Neuronal stem cell (in vitro differentiated cells): ENCODE measurements at regions not wholly inside any gene's neighbourhood (a gene's known extent, or its start where the extent isn't known, plus 50 kb on each side); places are given as distances from the start of the nearest gene placed in this dataset.
A peak's percentile ranks its signal among the peaks of the same experiment; 100 is the strongest.

Experiments
- DNase-seq: peaks from one replicate; pipeline ENCODE4 v3.0.0-alpha.2; 2013; ENCODE audit warnings: low spot score
- H2AFZ ChIP-seq: one replicate; pipeline ENCODE4 v1.6.1; 2013; ENCODE audit warnings: mild to moderate bottlenecking, low read length, inconsistent platforms
- H2AK5ac ChIP-seq: 2 replicates; pipeline ENCODE4 v1.6.1; 2013; ENCODE audit warnings: low read depth, mild to moderate bottlenecking, inconsistent platforms, low read length, moderate library complexity, mixed read lengths
- H2BK120ac ChIP-seq: 2 replicates; pipeline ENCODE4 v1.6.1; 2013; ENCODE audit warnings: low read depth, mild to moderate bottlenecking, inconsistent platforms, low read length, moderate library complexity, mixed read lengths
- H2BK12ac ChIP-seq: one replicate; pipeline ENCODE4 v1.6.1; 2013; ENCODE audit warnings: low read length, inconsistent platforms
- H2BK15ac ChIP-seq: 2 replicates; pipeline ENCODE4 v1.6.1; 2013; ENCODE audit warnings: mild to moderate bottlenecking, low read length, inconsistent platforms, mixed read lengths
- H2BK5ac ChIP-seq: one replicate; pipeline ENCODE4 v1.6.1; 2013; ENCODE audit warnings: inconsistent platforms, mild to moderate bottlenecking, low read length, moderate library complexity
- H3K14ac ChIP-seq: one replicate; pipeline ENCODE4 v1.6.1; 2013; ENCODE audit warnings: low read length, inconsistent platforms
- H3K18ac ChIP-seq: 2 replicates; pipeline ENCODE4 v1.6.1; 2013; ENCODE audit warnings: low read length, inconsistent platforms
- H3K23ac ChIP-seq: 2 replicates; pipeline ENCODE4 v1.6.1; 2013; ENCODE audit warnings: low read depth, mild to moderate bottlenecking, mixed read lengths, low read length, inconsistent platforms; ENCODE audit not compliant: poor library complexity
- H3K27ac ChIP-seq: replicated peaks from 3 replicates; pipeline ENCODE4 v1.5.1; 2013; ENCODE audit warnings: low read length, inconsistent platforms
- H3K27me3 ChIP-seq, 3 experiments: 2 replicates each; pipeline ENCODE4 v1.6.1; 2013; ENCODE audit warnings: low read length in 3 of 3, mild to moderate bottlenecking in 2 of 3, inconsistent platforms in 1 of 3, low read depth in 1 of 3, mixed read lengths in 1 of 3, moderate library complexity in 1 of 3; ENCODE audit not compliant: control insufficient read depth in 3 of 3, insufficient read depth in 3 of 3
- H3K36me3 ChIP-seq, 2 donors: replicated peaks in 1 of 2; 2 replicates each; pipeline ENCODE4 v1.6.1; 2013; ENCODE audit warnings: low read length in 2 of 2; ENCODE audit not compliant: control insufficient read depth in 2 of 2, insufficient read depth in 2 of 2
- H3K4ac ChIP-seq: 2 replicates; pipeline ENCODE4 v1.6.1; 2013; ENCODE audit warnings: inconsistent platforms, mild to moderate bottlenecking, low read length, moderate library complexity
- H3K4me1 ChIP-seq, 2 donors: 1 replicate in 1 of 2; 2 replicates in 1 of 2; pipeline ENCODE4 v1.6.1; 2013; ENCODE audit warnings: low read length in 2 of 2, low read depth in 1 of 2; ENCODE audit not compliant: control insufficient read depth in 2 of 2, insufficient read depth in 1 of 2
- H3K4me2 ChIP-seq: one replicate; pipeline ENCODE4 v1.6.1; 2013; ENCODE audit warnings: mild to moderate bottlenecking, low read length, inconsistent platforms; ENCODE audit not compliant: insufficient read depth, poor library complexity, severe bottlenecking
- H3K4me3 ChIP-seq, 2 donors: 2 replicates each; pipeline ENCODE4 v1.5.1; 2013; ENCODE audit warnings: low read length in 2 of 2, mild to moderate bottlenecking in 2 of 2, inconsistent platforms in 1 of 2, moderate library complexity in 1 of 2
- H3K79me1 ChIP-seq: one replicate; pipeline ENCODE4 v1.6.1; 2013; ENCODE audit warnings: low read depth, mild to moderate bottlenecking, inconsistent platforms, low read length, moderate library complexity
- H3K9ac ChIP-seq: one replicate; pipeline ENCODE4 v1.6.1; 2013; ENCODE audit warnings: mild to moderate bottlenecking, low read depth, low read length, inconsistent platforms; ENCODE audit not compliant: poor library complexity
- H3K9me3 ChIP-seq, 2 donors: replicated peaks in 1 of 2; 2 replicates each; pipeline versions ENCODE3 to v1.6.1; 2013; ENCODE audit warnings: low read length in 2 of 2, mild to moderate bottlenecking in 2 of 2, inconsistent platforms in 1 of 2, low read depth in 1 of 2, mixed read lengths in 1 of 2, moderate library complexity in 1 of 2; ENCODE audit not compliant: control insufficient read depth in 2 of 2, insufficient read depth in 1 of 2
- H4K8ac ChIP-seq: one replicate; pipeline ENCODE4 v1.6.1; 2013; ENCODE audit warnings: low read depth, mild to moderate bottlenecking, inconsistent platforms, low read length, moderate library complexity
- H4K91ac ChIP-seq: one replicate; pipeline ENCODE4 v1.6.1; 2013; ENCODE audit warnings: low read length, low read depth, mild to moderate bottlenecking, inconsistent platforms; ENCODE audit not compliant: poor library complexity
- WGBS, 2 donors: extraction: QIAGEN DNeasy Blood & Tissue Kit; methylation state at CpG; one replicate each; pipeline ENCODE4 v1.1.7; 2013; ENCODE audit warnings: missing lambda C conversion rate in 2 of 2, mixed read lengths in 1 of 2; ENCODE audit not compliant: insufficient read length in 2 of 2, insufficient replicate concordance in 1 of 2; ENCODE audit errors: extremely low coverage in 2 of 2; 5-methylcytosine and 5-hydroxymethylcytosine counted together

- no peak overlapping the region for H3K23ac ChIP-seq
- no peak overlapping the region for H2BK12ac ChIP-seq
- H3K9me3 ChIP-seq = no peaks in the 10 kb centered on the region
- no peak overlapping the region for H4K91ac ChIP-seq
- peaks cover 3 to 6% of the 10 kb centered on the region in 2 donors for H3K4me1 ChIP-seq
- no peak overlapping the region for H3K9ac ChIP-seq
- H2BK15ac ChIP-seq = no peak overlapping the region
- no peak for DNase-seq
- H3K18ac ChIP-seq = no peak overlapping the region
- WGBS, 2 donors = no CpG with 5 or more reads among the region's 6 CpGs
- H3K36me3 ChIP-seq = no peaks in the 10 kb centered on the region
- no peaks in the 10 kb centered on the region for H3K79me1 ChIP-seq
- no peak overlapping the region for H2AFZ ChIP-seq
- no peak overlapping the region for H3K4ac ChIP-seq
- no peak overlapping the region for H3K14ac ChIP-seq
- H4K8ac ChIP-seq = no peak overlapping the region
- H3K27me3 ChIP-seq = no peaks in the 10 kb centered on the region
- H3K4me2 ChIP-seq = no peak overlapping the region
- no peak overlapping the region for H2BK5ac ChIP-seq
- H3K4me3 ChIP-seq = no peak overlapping the region
- H3K27ac ChIP-seq = no peak overlapping the region
- H2AK5ac ChIP-seq = no peak overlapping the region
- H2BK120ac ChIP-seq = no peak overlapping the region
These were observed 97.3 kb upstream of the ARHGEF3 start for GRCh38 chr3:56899078-56899477.

GRCh38 chr3:56896357-56896756 lies 94.6 kb upstream of the ARHGEF3 start:
- Histone ChIP-seq H3K4me2 (no peak overlapping the region), H3K4ac (no peak overlapping the region), H3K27me3 (no peaks in the 10 kb centered on the region), H3K79me1 (no peaks in the 10 kb centered on the region), H2BK120ac (no peak overlapping the region), H4K8ac (no peak overlapping the region), H4K91ac (no peak overlapping the region), H3K4me1 (peaks cover 1 to 6% of the 10 kb centered on the region in 2 donors), H2BK5ac (no peak overlapping the region), H2AFZ (no peak overlapping the region), H3K9me3 (no peaks in the 10 kb centered on the region), H3K23ac (no peak overlapping the region), H3K36me3 (no peaks in the 10 kb centered on the region), H3K27ac (no peak overlapping the region), H3K14ac (no peak overlapping the region), H3K18ac (no peak overlapping the region), H2BK12ac (no peak overlapping the region), H3K9ac (no peak overlapping the region), H3K4me3 (no peak overlapping the region), H2AK5ac (no peak overlapping the region), H2BK15ac (no peak overlapping the region)
- DNase-seq = no peak
- WGBS, 2 donors = no CpG with 5 or more reads among the region's 3 CpGs

DNA sequence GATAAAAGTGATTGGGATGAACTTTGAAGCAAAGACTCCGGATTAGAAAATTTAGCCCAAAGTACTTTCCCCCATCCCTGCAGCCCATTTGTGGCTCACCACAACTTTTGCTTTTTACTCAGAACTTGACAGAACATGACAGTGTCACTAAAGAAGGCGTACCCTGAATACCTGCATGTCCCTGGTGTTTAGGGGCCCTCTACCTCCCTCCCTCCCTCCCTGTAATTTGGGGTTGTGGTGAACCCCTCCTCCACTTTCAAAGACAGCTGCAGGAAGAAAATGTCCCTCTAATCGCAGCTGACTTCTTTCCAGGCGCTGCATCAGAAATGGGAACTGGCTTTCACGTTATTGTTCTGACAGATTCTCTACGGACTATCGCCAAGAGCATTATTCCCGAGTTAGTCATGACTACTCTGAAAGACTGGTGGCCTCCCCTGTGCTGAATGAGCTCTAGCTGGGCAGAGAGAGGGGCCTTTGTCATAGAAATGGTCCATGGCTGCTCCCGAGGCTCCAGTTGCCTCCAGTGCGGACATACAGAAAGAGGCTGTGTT lies 93.2 kb upstream of the ARHGEF3 start:
- H3K18ac ChIP-seq = no peak overlapping the region
- peak overlapping the region; percentile 83 for H2AFZ ChIP-seq
- no CpG with 5 or more reads among the region's 10 CpGs for WGBS, 2 donors
- H3K79me1 ChIP-seq = no peaks in the 10 kb centered on the region
- no peak overlapping the region for H2AK5ac ChIP-seq
- H4K91ac ChIP-seq = no peak overlapping the region
- no peaks in the 10 kb centered on the region for H3K9me3 ChIP-seq
- no peak overlapping the region for H3K14ac ChIP-seq
- H3K4me1 ChIP-seq = peaks cover 1 to 6% of the 10 kb centered on the region in 2 donors
- no peak overlapping the region for H2BK120ac ChIP-seq
- H3K4me3 ChIP-seq = no peak overlapping the region
- H2BK15ac ChIP-seq = no peak overlapping the region
- H3K36me3 ChIP-seq = no peaks in the 10 kb centered on the region
- DNase-seq = no peak
- H3K27ac ChIP-seq = no peak overlapping the region
- no peak overlapping the region for H4K8ac ChIP-seq
- no peak overlapping the region for H3K9ac ChIP-seq
- H3K23ac ChIP-seq = no peak overlapping the region
- no peak overlapping the region for H2BK12ac ChIP-seq
- no peak overlapping the region for H3K4me2 ChIP-seq
- H3K4ac ChIP-seq = no peak overlapping the region
- no peak overlapping the region for H2BK5ac ChIP-seq
- H3K27me3 ChIP-seq = no peaks in the 10 kb centered on the region

DNA sequence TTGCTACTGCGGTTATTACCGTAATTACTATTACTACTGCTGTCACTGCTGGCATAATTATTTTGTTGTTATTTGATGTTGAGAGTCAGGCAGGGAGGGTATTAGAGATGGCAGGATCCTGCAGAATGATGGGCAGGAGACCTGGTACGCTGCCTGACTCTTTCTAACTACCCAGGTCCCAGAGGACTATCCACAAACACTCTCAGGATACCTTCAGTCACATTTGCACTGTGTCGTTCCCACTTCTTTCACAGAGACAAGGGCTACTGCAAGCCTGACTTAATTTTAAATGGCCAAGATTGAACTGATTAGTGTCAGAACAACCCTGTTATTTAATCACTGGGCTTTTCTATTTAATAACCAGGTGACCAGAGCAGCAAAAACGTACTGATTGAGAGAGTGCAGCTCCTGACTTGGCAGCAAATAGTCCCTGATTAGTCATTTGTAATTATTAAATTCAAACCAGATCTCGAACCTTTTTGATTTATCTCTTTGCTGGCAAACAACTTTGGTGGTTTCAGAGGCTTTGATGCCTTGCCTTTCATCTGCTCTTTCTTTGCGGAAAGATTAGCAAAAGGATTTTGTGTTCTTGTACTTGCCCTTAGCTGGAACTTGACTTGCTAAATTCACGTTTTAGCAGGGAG lies 88.8 kb upstream of the ARHGEF3 start:
- DNase-seq = no peak
- Histone ChIP-seq H3K23ac (no peak overlapping the region), H2AK5ac (no peak overlapping the region), H2BK120ac (no peak overlapping the region), H2BK12ac (no peak overlapping the region), H3K27me3 (no peaks in the 10 kb centered on the region), H2AFZ (no peak overlapping the region), H4K91ac (no peak overlapping the region), H3K4me3 (no peak overlapping the region), H2BK15ac (no peak overlapping the region), H3K79me1 (no peaks in the 10 kb centered on the region), H2BK5ac (no peak overlapping the region), H3K27ac (no peak overlapping the region), H3K9ac (no peak overlapping the region), H4K8ac (no peak overlapping the region), H3K4ac (no peak overlapping the region), H3K9me3 (no peaks in the 10 kb centered on the region), H3K4me1 (peaks cover 0 to 10% of the 10 kb centered on the region in 2 donors), H3K14ac (no peak overlapping the region), H3K18ac (no peak overlapping the region), H3K4me2 (no peak overlapping the region), H3K36me3 (no peaks in the 10 kb centered on the region)
- no CpG with 5 or more reads among the region's 8 CpGs for WGBS, 2 donors
